Heart left ventricle (tissue), 13 donors: ENCODE measurements at regions not wholly inside any gene's neighbourhood (a gene's known extent, or its start where the extent isn't known, plus 50 kb on each side); places are given as distances from the start of the nearest gene placed in this dataset.

Experiments used
- POLR2A ChIP-seq, 2 donors: fragments of 450-650 bp; IDR thresholded peaks; one replicate each; pipeline ENCODE4 v1.6.1; 2017; ENCODE audit warnings: antibody characterized with exemption in 2 of 2, mild to moderate bottlenecking in 2 of 2, moderate library complexity in 2 of 2
- TF ChIP-seq, protein P1 (sequence below), 12 donors: fragments of 200-600 bp; sonication (generic) in 4 of 12; IDR thresholded peaks; one replicate each; pipeline versions ENCODE4 v1.5.0 to v1.8.0; 2018 to 2022; ENCODE audit warnings: antibody characterized with exemption in 12 of 12, mild to moderate bottlenecking in 5 of 12
- donor health status: ischemic (EF 13 %, LVEDD 7.1; RV severe dilation, severe dysfunction).
- donor health status: DM: no; HTN: yes; CAD: no.
- donor health status: DM: no; HTN: no; CAD: no.
- donor health status: ischemic (EF 25% LVEDD 6.9; RV normal size, moderate dysfunction).
- donor health status: ischemic (EF 25% LVEDD 5.7; RV mildly dilated, moderate dysfunction).
- donor health status: ischemic (EF 35%, LVEDD 5.7; RV mildly dilated, moderate dysfunction).
- donor health status: nonischemic (EF 11% LVEDD 7.7; RV severe dilation, severe dysfunction).
- donor health status: DM: yes; HTN: yes; CAD: no.
- donor health status: PGD.
- donor health status: ischemic (EF 29% LVEDD 5.4; RV normal size, mild dysfunction).
- donor health status: nonischemic (EF 23%, LVEDD 6.1; RV moderate dilation, normal function).

DNA sequence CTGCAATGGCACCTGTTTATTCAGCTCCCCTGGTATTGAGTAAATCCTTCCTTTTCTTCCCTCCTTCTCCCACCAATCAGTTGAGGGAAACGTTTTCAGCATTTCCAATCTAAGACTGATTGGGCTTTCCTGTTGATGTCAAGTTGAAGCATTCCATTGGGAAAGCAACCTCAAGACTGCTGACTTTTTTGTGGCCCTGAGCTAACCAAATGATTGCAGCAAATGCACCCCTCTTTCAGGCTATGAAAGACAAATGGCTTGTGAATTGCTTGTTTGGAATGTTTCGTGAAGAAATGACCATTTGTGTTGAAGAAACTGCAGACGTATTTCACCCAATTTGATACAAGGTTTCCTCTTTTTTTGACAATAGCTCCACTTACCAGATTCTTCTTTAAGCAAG, 303.5 kb downstream of the EPHA4 start:
- TF ChIP-seq, protein P1, sequence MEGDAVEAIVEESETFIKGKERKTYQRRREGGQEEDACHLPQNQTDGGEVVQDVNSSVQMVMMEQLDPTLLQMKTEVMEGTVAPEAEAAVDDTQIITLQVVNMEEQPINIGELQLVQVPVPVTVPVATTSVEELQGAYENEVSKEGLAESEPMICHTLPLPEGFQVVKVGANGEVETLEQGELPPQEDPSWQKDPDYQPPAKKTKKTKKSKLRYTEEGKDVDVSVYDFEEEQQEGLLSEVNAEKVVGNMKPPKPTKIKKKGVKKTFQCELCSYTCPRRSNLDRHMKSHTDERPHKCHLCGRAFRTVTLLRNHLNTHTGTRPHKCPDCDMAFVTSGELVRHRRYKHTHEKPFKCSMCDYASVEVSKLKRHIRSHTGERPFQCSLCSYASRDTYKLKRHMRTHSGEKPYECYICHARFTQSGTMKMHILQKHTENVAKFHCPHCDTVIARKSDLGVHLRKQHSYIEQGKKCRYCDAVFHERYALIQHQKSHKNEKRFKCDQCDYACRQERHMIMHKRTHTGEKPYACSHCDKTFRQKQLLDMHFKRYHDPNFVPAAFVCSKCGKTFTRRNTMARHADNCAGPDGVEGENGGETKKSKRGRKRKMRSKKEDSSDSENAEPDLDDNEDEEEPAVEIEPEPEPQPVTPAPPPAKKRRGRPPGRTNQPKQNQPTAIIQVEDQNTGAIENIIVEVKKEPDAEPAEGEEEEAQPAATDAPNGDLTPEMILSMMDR (IDR thresholded peaks at IDR 0.05): no peak
- no peak for TF ChIP-seq POLR2A (IDR thresholded peaks at IDR 0.05)
